22Rv1 (cell line): ENCODE measurements at regions not wholly inside any gene's neighbourhood (a gene's known extent, or its start where the extent isn't known, plus 50 kb on each side); places are given as distances from the start of the nearest gene placed in this dataset.

Source experiments
- H3K27ac ChIP-seq: fragments of 450-650 bp; 2 replicates; pipeline ENCODE4 v1.5.1; 2017
- ZFX ChIP-seq: fragments of 450-650 bp; IDR thresholded peaks from 2 replicates; pipeline ENCODE4 v1.6.1; 2017; ENCODE audit warnings: antibody characterized with exemption, borderline replicate concordance
- TF ChIP-seq, protein P1 (sequence below): fragments of 450-650 bp; IDR thresholded peaks from 2 replicates; pipeline ENCODE4 v1.5.1; 2017; ENCODE audit warnings: mild to moderate bottlenecking

DNA sequence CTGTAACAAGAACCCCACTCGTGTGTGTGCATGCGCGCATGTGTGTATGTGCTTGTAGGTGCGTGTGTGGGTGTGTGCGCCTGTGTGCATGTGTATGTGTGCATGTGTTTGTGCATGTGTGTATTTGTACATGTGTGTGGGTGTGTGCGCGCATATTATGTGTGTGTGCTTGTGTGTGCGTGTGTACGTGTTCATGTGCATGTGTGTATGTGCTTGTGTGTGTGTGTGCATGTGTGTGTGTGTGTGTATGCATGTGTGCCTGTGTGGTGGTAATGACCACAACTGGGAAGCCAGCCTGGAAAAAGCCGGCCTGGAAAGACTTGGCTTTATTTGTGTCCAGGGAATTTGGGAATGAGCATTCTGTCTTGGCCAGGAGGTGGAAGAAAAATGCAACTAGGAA, 157.5 kb downstream of the PAX1 start:
- no peak overlapping the region for H3K27ac ChIP-seq
- TF ChIP-seq ZFX = no peak
- TF ChIP-seq, protein P1, sequence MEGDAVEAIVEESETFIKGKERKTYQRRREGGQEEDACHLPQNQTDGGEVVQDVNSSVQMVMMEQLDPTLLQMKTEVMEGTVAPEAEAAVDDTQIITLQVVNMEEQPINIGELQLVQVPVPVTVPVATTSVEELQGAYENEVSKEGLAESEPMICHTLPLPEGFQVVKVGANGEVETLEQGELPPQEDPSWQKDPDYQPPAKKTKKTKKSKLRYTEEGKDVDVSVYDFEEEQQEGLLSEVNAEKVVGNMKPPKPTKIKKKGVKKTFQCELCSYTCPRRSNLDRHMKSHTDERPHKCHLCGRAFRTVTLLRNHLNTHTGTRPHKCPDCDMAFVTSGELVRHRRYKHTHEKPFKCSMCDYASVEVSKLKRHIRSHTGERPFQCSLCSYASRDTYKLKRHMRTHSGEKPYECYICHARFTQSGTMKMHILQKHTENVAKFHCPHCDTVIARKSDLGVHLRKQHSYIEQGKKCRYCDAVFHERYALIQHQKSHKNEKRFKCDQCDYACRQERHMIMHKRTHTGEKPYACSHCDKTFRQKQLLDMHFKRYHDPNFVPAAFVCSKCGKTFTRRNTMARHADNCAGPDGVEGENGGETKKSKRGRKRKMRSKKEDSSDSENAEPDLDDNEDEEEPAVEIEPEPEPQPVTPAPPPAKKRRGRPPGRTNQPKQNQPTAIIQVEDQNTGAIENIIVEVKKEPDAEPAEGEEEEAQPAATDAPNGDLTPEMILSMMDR = no peak

DNA sequence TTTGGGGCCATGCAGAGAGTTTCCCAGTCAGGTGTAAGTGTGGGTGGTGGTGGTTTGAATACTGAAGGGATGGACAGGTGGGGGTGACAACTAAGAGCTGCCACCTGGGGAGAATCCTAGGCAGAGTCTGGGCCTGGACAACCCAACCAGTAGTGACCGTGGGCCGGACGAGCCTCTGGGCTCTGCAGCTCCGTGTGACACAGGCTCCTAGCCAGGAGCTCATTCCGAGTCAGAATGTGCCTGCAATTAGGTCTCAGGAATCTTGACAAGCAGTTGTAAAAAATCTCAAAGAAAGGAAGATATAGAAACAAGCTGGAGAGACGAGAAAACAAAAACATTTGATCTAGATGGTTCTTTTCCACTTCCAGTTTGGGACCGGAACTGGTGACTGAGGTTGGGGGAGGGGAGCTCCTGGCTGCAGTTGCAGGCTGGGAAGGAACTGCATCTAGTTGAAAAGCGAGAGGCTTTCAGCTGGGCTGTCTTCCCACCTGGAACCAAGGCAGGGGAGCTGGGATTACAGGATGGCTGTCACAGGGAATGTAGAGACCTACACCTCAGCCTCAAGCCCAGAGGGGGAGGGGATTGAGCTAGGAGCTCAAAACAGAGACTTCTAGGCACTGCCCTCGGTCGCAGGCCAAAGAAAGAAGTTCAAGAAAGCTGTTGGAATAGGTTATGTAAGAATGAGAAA, 156.9 kb downstream of the PAX1 start:
- H3K27ac ChIP-seq = no peak overlapping the region
- TF ChIP-seq, protein P1 = no peak
- no peak for TF ChIP-seq ZFX

DNA sequence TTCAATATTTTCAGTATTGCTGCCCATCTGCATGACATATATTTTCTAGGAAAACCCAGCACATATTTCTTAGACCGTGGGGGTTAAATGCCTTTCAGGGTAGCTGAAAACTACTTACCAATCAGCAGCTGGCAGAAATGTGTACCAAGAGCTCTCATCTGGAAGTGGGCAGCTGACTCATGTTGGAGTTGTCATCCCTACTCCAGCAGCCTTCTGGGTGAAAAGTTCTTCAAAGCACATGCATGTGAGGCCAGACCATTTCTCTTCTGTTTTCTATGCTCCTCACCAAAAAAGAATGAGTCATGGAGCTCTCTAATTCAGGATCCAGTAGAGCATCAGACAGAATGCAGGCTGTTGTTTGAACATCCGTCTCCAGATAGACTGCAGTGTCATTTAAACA, 135.5 kb downstream of the PAX1 start:
- TF ChIP-seq ZFX = no peak
- TF ChIP-seq, protein P1 = no peak
- no peak overlapping the region for H3K27ac ChIP-seq

DNA sequence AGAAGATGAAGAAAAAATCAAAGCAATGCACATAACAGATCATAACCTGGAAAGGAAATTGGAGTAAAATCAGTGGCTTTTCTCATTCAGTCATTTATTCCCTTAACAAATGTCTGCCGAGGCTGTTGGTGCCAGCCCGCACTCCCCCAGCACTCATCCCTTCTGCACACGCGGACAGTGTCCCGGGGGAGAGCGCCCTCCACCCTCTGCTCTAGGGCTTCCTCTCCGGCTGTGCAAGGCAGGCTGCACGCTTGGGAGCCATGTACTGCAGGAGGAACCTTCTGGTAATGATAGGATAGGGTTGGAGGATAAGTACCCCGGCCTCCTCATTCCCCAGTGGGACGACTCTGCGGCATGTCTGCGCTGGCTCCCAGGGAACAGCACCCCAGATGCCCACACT, 134.5 kb downstream of the PAX1 start:
- H3K27ac ChIP-seq = no peak overlapping the region
- TF ChIP-seq, protein P1 = no peak
- TF ChIP-seq ZFX = no peak

DNA sequence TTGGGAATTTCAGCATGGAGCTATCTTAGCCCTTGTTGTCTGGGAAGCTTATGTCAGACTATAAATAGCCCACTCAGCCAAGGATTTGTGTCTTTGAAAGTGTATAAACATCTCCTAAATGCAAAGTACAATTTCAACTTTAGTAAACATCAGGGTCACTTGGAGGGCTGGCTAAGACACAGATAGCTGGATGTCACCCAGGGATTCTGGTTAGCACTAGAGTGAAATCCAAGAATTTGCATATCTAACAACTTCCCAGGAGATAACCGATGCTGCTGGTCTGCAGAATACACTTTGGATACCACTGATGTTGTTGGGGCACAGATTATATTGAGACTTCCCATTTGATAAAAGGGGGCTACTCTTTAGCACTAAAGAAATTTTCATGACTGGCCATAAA, 130.9 kb downstream of the PAX1 start:
- TF ChIP-seq, protein P1 = no peak
- no peak for TF ChIP-seq ZFX
- no peak overlapping the region for H3K27ac ChIP-seq

DNA sequence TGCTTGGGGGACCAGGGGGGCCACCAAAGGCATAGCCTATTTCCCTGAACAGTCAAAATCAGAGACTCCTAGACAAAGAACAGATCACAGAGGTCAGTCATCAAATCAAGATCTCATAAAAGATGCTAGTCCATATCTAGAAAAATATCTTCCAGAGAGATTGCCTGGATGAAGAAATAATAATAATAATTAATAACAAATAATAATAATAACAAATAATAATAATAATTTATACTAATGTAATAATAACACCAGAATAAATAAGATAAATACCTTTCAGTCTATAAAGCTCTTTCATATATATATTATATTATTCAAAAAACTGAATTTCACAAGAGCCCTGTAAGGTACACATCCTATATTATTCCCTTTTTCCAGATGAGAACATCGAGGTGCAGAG, 129.6 kb downstream of the PAX1 start:
- no peak for TF ChIP-seq ZFX
- TF ChIP-seq, protein P1 = no peak

DNA sequence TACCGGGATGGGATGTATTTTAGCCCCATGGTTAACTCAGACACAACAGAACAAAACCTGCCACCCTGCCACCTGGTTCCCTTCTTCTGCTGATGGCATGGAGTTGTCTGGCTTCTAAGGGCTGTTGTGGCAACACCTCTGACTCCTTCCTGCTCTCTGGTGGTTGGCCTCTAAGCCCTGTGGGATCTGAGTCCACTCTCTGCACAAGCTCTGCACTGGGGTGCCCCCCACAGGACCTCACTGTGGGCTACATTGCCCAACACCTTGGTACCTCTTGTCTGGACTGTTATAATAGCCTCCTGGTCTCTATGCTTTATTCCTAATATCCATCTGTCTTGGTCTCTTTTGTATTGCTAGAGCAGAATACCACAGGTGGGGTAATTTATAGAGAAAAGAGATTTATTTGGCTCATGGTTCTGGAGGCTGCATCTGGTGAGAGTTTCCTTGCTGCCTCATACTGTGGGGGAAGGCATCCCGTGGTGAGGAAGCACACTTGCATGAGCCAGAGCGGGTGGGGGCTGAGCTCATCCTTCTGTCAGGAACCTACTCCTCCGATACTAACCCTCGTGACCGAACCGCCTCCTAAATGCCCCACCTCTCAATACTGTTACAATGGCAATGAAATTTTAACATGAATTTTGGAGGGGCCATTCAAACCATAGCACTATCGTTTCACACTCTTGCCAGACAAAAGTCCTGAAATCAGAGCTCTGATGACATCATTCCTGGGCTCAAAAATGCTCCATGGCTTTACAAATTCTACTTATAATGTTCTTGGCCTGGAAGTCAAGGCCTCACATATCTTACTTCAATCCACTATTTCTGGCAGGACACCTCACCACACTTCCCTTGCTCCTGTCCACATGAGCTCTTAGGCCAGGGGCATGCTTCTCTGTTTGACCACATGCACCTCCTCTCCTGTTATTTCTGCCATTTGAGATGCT, 127.2 kb downstream of the PAX1 start:
- no peak overlapping the region for H3K27ac ChIP-seq
- TF ChIP-seq, protein P1 = no peak
- no peak for TF ChIP-seq ZFX

More for the DNA sequence above, 129.6 kb downstream of the PAX1 start:
- H3K27ac ChIP-seq = no peak overlapping the region
